GM12878 (cell line): ENCODE measurements at regions not wholly inside any gene's neighbourhood (a gene's known extent, or its start where the extent isn't known, plus 50 kb on each side); places are given as distances from the start of the nearest gene placed in this dataset.

Experiments
- ATAC-seq: fragments of 200-7000 bp; cut with Tn5 transposase; 3 replicates; pipeline ENCODE4 v1.9.1; 2020; ENCODE audit warnings: mild to moderate bottlenecking, moderate library complexity
- BruUV-seq: library from RNA; stranded (reverse); fragments of 400-500 nt; replicated peaks from 2 replicates; lab custom pipeline; 2021; lab: Mats Ljungman, UMichigan
- CTCF ChIA-PET: fragments of 300-600 bp; sonication (Branson Sonifier 250); formaldehyde crosslinking; extraction: SDS; loops from one replicate; lab custom pipeline; 2021; ENCODE audit warnings: inconsistent platforms; lab: Yijun Ruan, JAX
- POLR2A ChIA-PET: fragments of 350-600 bp; formaldehyde crosslinking; extraction: SDS; loops from one replicate; lab custom pipeline; 2021; ENCODE audit warnings: inconsistent platforms; lab: Charles Lee
- RAD21 ChIA-PET: fragments of 300-600 bp; sonication (Branson Sonifier 250); formaldehyde crosslinking; loops from one replicate; lab custom pipeline; 2023; ENCODE audit warnings: antibody characterized with exemption; ENCODE audit not compliant: unreplicated experiment; lab: Charles Lee
- SMC1A ChIA-PET: fragments of 300-600 bp; sonication (Branson Sonifier 250); formaldehyde crosslinking; loops from one replicate; lab custom pipeline; 2023; ENCODE audit not compliant: unreplicated experiment, uncharacterized antibody; lab: Charles Lee
- DNase-seq: peaks from one replicate; pipeline ENCODE4 v3.0.0-alpha.2; 2011; ENCODE audit warnings: low read depth, low spot score
- FAIRE-seq: peaks from 3 replicates; lab custom pipeline; 2011; peaks lifted over from hg19 to GRCh38; lab: Jason Lieb, UNC
- H2AFZ ChIP-seq: 2 replicates; pipeline ENCODE4 v1.6.0; 2011; ENCODE audit warnings: low read depth, low read length, control low read depth; ENCODE audit not compliant: control insufficient read depth
- H3K27ac ChIP-seq: 2 replicates; pipeline ENCODE4 v1.5.1; 2011; ENCODE audit warnings: control low read depth; ENCODE audit not compliant: control insufficient read depth, insufficient read depth
- H3K27me3 ChIP-seq, 2 experiments: replicated peaks in 1 of 2; 2 replicates each; pipeline versions ENCODE4 v1.6.0 to v1.6.1; 2011; ENCODE audit warnings: low read length in 1 of 2; ENCODE audit not compliant: control insufficient read depth in 2 of 2, insufficient read depth in 2 of 2
- H3K36me3 ChIP-seq, 2 experiments: 2 replicates each; pipeline ENCODE4 v1.5.1; 2011; ENCODE audit warnings: low read length in 1 of 2; ENCODE audit not compliant: control insufficient read depth in 2 of 2, insufficient read depth in 2 of 2
- H3K4me1 ChIP-seq: 2 replicates; pipeline ENCODE4 v1.6.1; 2011; ENCODE audit warnings: mild to moderate bottlenecking, low read length, moderate library complexity, mixed read lengths; ENCODE audit not compliant: control insufficient read depth, insufficient read depth
- H3K4me2 ChIP-seq: 2 replicates; pipeline ENCODE4 v1.6.0; 2011; ENCODE audit warnings: control low read depth; ENCODE audit not compliant: control insufficient read depth, insufficient read depth
- H3K4me3 ChIP-seq: fragments of 200-600 bp; sonication (generic); 2 replicates; pipeline ENCODE4 v1.5.1; 2016
- H3K79me2 ChIP-seq: 2 replicates; pipeline ENCODE4 v1.6.0; 2011; ENCODE audit warnings: low read length; ENCODE audit not compliant: control insufficient read depth, insufficient read depth
- H3K9ac ChIP-seq: 2 replicates; pipeline ENCODE4 v1.8.0; 2011; ENCODE audit warnings: low read length, control low read depth, mixed read lengths; ENCODE audit not compliant: control insufficient read depth, insufficient read depth
- H3K9me3 ChIP-seq: replicated peaks from 3 replicates; pipeline ENCODE4 v1.5.1; 2011; ENCODE audit warnings: mild to moderate bottlenecking, low read length; ENCODE audit not compliant: control insufficient read depth, insufficient read depth
- H4K20me1 ChIP-seq: 2 replicates; pipeline ENCODE4 v1.6.0; 2011; ENCODE audit not compliant: control insufficient read depth, insufficient read depth
- CHD4 ChIP-seq: fragments of 200-600 bp; sonication (generic); IDR thresholded peaks from 2 replicates; pipeline ENCODE4 v1.6.1; 2016; ENCODE audit warnings: mild to moderate bottlenecking
- KAT2A ChIP-seq: conservative IDR thresholded peaks from 2 replicates; pipeline ENCODE4 v1.6.1; 2011; ENCODE audit warnings: low read depth, low read length; ENCODE audit not compliant: control insufficient read depth
- MYC ChIP-seq: IDR thresholded peaks from 2 replicates; pipeline ENCODE4 v1.6.1; 2011; ENCODE audit warnings: mild to moderate bottlenecking, low read length, moderate library complexity, inconsistent platforms; ENCODE audit not compliant: insufficient read depth, insufficient replicate concordance, insufficient read length, severe bottlenecking
- PML ChIP-seq: IDR thresholded peaks from 2 replicates; pipeline ENCODE4 v1.6.1; 2012; ENCODE audit warnings: low read length, inconsistent platforms
- SMAD1 ChIP-seq: fragments of 450-650 bp; IDR thresholded peaks from 2 replicates; pipeline ENCODE4 v1.6.1; 2018; ENCODE audit warnings: mild to moderate bottlenecking, low read depth; ENCODE audit not compliant: partially characterized antibody
- SMC3 ChIP-seq: IDR thresholded peaks from 2 replicates; pipeline ENCODE4 v1.6.1; 2011; ENCODE audit warnings: low read length, improper control_type of control experiment, borderline replicate concordance
- SUPT20H ChIP-seq: IDR thresholded peaks from 2 replicates; pipeline ENCODE4 v1.6.1; 2011; ENCODE audit warnings: low read depth, mild to moderate bottlenecking, low read length, moderate library complexity, borderline replicate concordance; ENCODE audit not compliant: control insufficient read depth
- ZZZ3 ChIP-seq: IDR thresholded peaks from 2 replicates; pipeline ENCODE4 v1.6.1; 2011; ENCODE audit warnings: low read depth; ENCODE audit not compliant: control insufficient read depth, insufficient read length
- WGBS: methylation state at CpG from one replicate; pipeline ENCODE4 v1.1.6; 2016; ENCODE audit warnings: low lambda C conversion rate; ENCODE audit not compliant: insufficient replicate concordance, insufficient coverage; ENCODE audit errors: missing lambda C conversion rate; 5-methylcytosine and 5-hydroxymethylcytosine counted together
- in situ Hi-C: fragments of 300-500 bp; cut with MboI; formaldehyde crosslinking; loops from 9 replicates; pipeline ENCODE4 v1.14.3; 2018; ENCODE audit warnings: mixed read lengths
- intact Hi-C: fragments of 100-400 bp; cut with micrococcal nuclease; formaldehyde crosslinking; loops from one replicate; pipeline ENCODE4 v1.14.2; 2022; ENCODE audit not compliant: unreplicated experiment
- TF ChIP-seq, protein P1 (sequence below): fragments of 450-650 bp; IDR thresholded peaks from 2 replicates; pipeline ENCODE4 v1.6.1; 2017; ENCODE audit warnings: low read depth, mild to moderate bottlenecking, moderate library complexity
- TF ChIP-seq, protein P2 (sequence below): IDR thresholded peaks from 2 replicates; pipeline ENCODE4 v1.6.1; 2012; ENCODE audit warnings: low read length, inconsistent platforms
- TF ChIP-seq, protein P3 (sequence below), 3 experiments: IDR thresholded peaks in 2 of 3; conservative IDR thresholded peaks in 1 of 3; 2 replicates each; pipeline ENCODE4 v1.5.1; 2011; ENCODE audit warnings: low read depth in 3 of 3, low read length in 3 of 3, mild to moderate bottlenecking in 3 of 3, control low read depth in 2 of 3, moderate library complexity in 2 of 3, inconsistent platforms in 1 of 3, mixed read lengths in 1 of 3; ENCODE audit not compliant: control insufficient read depth in 2 of 3, insufficient read depth in 1 of 3; ENCODE audit errors: extremely low read depth in 1 of 3
- TF ChIP-seq, protein P4 (sequence below): fragments of 450-650 bp; IDR thresholded peaks from 2 replicates; pipeline ENCODE4 v1.6.1; 2014; ENCODE audit warnings: mild to moderate bottlenecking

DNA sequence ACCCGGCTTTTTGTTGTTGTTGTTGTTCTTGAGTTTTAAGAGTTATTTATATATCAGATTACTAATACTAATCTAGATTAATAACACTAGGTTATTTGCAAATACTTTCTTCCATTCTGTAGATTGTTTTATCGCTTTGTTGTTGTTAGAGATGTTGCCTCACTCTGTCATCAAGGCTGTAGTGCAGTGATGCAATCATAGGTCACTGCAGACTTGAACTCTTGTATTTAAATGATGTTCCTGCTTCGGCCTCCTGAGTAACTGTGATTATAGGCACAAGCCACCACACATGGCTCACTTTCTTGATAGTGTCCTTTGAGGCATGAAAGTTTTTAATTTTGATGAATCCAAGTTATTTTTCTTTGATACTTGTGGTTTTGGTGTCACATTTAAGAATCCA is 129.0 kb downstream of the VSIG4 start:
- H3K9ac ChIP-seq, result no peak overlapping the region
- no peak overlapping the region for H3K4me2 ChIP-seq
- H3K79me2 ChIP-seq, result no peaks in the 10 kb centered on the region
- no peak overlapping the region for H3K4me3 ChIP-seq
- H3K4me1 ChIP-seq, result no peaks in the 10 kb centered on the region
- ChIA-PET POLR2A (no interaction called here), SMC1A (no interaction called here), RAD21 (no interaction called here), CTCF (no interaction called here)
- no peak overlapping the region for H3K27ac ChIP-seq
- in situ Hi-C loops, result no loop called here
- no peaks in the 10 kb centered on the region for H3K9me3 ChIP-seq
- no peak for DNase-seq
- TF ChIP-seq, protein P1, sequence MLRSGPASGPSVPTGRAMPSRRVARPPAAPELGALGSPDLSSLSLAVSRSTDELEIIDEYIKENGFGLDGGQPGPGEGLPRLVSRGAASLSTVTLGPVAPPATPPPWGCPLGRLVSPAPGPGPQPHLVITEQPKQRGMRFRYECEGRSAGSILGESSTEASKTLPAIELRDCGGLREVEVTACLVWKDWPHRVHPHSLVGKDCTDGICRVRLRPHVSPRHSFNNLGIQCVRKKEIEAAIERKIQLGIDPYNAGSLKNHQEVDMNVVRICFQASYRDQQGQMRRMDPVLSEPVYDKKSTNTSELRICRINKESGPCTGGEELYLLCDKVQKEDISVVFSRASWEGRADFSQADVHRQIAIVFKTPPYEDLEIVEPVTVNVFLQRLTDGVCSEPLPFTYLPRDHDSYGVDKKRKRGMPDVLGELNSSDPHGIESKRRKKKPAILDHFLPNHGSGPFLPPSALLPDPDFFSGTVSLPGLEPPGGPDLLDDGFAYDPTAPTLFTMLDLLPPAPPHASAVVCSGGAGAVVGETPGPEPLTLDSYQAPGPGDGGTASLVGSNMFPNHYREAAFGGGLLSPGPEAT, result no peak
- TF ChIP-seq, protein P2, sequence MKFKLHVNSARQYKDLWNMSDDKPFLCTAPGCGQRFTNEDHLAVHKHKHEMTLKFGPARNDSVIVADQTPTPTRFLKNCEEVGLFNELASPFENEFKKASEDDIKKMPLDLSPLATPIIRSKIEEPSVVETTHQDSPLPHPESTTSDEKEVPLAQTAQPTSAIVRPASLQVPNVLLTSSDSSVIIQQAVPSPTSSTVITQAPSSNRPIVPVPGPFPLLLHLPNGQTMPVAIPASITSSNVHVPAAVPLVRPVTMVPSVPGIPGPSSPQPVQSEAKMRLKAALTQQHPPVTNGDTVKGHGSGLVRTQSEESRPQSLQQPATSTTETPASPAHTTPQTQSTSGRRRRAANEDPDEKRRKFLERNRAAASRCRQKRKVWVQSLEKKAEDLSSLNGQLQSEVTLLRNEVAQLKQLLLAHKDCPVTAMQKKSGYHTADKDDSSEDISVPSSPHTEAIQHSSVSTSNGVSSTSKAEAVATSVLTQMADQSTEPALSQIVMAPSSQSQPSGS, result no peak
- no peak for TF ChIP-seq SMAD1
- no peak for TF ChIP-seq PML
- TF ChIP-seq KAT2A, result no peak
- TF ChIP-seq MYC, result no peak
- TF ChIP-seq, protein P3, sequence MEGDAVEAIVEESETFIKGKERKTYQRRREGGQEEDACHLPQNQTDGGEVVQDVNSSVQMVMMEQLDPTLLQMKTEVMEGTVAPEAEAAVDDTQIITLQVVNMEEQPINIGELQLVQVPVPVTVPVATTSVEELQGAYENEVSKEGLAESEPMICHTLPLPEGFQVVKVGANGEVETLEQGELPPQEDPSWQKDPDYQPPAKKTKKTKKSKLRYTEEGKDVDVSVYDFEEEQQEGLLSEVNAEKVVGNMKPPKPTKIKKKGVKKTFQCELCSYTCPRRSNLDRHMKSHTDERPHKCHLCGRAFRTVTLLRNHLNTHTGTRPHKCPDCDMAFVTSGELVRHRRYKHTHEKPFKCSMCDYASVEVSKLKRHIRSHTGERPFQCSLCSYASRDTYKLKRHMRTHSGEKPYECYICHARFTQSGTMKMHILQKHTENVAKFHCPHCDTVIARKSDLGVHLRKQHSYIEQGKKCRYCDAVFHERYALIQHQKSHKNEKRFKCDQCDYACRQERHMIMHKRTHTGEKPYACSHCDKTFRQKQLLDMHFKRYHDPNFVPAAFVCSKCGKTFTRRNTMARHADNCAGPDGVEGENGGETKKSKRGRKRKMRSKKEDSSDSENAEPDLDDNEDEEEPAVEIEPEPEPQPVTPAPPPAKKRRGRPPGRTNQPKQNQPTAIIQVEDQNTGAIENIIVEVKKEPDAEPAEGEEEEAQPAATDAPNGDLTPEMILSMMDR (IDR thresholded peaks at IDR 0.05 in 2 of 3, conservative IDR thresholded peaks at IDR 0.05 in 1 of 3; ENCODE audit: control insufficient read depth in 2 of 3, extremely low read depth in 1 of 3, insufficient read depth in 1 of 3, low read depth in 3 of 3, low read length in 3 of 3), result no peak
- no peak for TF ChIP-seq CHD4
- TF ChIP-seq ZZZ3, result no peak
- TF ChIP-seq SMC3, result no peak
- TF ChIP-seq SUPT20H, result no peak
- TF ChIP-seq, protein P4, sequence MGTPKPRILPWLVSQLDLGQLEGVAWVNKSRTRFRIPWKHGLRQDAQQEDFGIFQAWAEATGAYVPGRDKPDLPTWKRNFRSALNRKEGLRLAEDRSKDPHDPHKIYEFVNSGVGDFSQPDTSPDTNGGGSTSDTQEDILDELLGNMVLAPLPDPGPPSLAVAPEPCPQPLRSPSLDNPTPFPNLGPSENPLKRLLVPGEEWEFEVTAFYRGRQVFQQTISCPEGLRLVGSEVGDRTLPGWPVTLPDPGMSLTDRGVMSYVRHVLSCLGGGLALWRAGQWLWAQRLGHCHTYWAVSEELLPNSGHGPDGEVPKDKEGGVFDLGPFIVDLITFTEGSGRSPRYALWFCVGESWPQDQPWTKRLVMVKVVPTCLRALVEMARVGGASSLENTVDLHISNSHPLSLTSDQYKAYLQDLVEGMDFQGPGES, result no peak
- H3K27me3 ChIP-seq, result no peaks in the 10 kb centered on the region
- no TSS peak for BruUV-seq
- intact Hi-C loops, result no loop called here
- H3K36me3 ChIP-seq, result no peaks in the 10 kb centered on the region
- no peak for FAIRE-seq
- ATAC-seq, result no peak
- WGBS, result 58% methylated on average over 3 of the region's 3 CpGs
- no peaks in the 10 kb centered on the region for H4K20me1 ChIP-seq
- no peak overlapping the region for H2AFZ ChIP-seq
